Heart left ventricle (tissue), 16 donors: ENCODE measurements at regions not wholly inside any gene's neighbourhood (a gene's known extent, or its start where the extent isn't known, plus 50 kb on each side); places are given as distances from the start of the nearest gene placed in this dataset.

ENCODE experiments used
- ATAC-seq, 4 donors: fragments of 200-7000 bp; cut with Tn5 transposase; one replicate each; pipeline ENCODE4 v1.9.1; 2020 to 2022; ENCODE audit warnings: moderate library complexity in 4 of 4, mild to moderate bottlenecking in 3 of 4, moderate number of reproducible peaks in 1 of 4
- DNase-seq, 5 donors: peaks; one replicate each; pipeline ENCODE4 v3.0.0-alpha.2; 2020
- H3K27ac ChIP-seq, 12 donors: fragments of 200-600 bp; sonication (generic) in 4 of 12; one replicate each; pipeline versions ENCODE4 v1.5.0 to v1.8.0; 2016 to 2022; ENCODE audit warnings: mild to moderate bottlenecking in 2 of 12
- H3K27me3 ChIP-seq, 9 donors: fragments of 200-600 bp; sonication (generic) in 2 of 9; one replicate each; pipeline versions ENCODE4 v1.5.1 to v1.8.0; 2016 to 2022; ENCODE audit warnings: mild to moderate bottlenecking in 3 of 9
- H3K36me3 ChIP-seq, 9 donors: fragments of 200-600 bp; sonication (generic) in 2 of 9; one replicate each; pipeline versions ENCODE4 v1.5.0 to v1.8.0; 2018 to 2022; ENCODE audit warnings: mild to moderate bottlenecking in 2 of 9
- H3K4me1 ChIP-seq, 12 donors: fragments of 200-600 bp; sonication (generic) in 4 of 12; one replicate each; pipeline versions ENCODE4 v1.5.0 to v1.8.0; 2016 to 2022; ENCODE audit warnings: mild to moderate bottlenecking in 3 of 12
- H3K4me3 ChIP-seq, 12 donors: fragments of 200-600 bp; sonication (generic) in 4 of 12; one replicate each; pipeline versions ENCODE4 v1.5.0 to v1.8.0; 2017 to 2022; ENCODE audit warnings: mild to moderate bottlenecking in 9 of 12, moderate library complexity in 4 of 12
- H3K9me3 ChIP-seq, 12 donors: fragments of 200-600 bp; sonication (generic) in 4 of 12; one replicate each; pipeline versions ENCODE4 v1.5.0 to v1.8.0; 2016 to 2022; ENCODE audit warnings: mild to moderate bottlenecking in 1 of 12
- POLR2A ChIP-seq, 2 donors: fragments of 450-650 bp; IDR thresholded peaks; one replicate each; pipeline ENCODE4 v1.6.1; 2017; ENCODE audit warnings: antibody characterized with exemption in 2 of 2, mild to moderate bottlenecking in 2 of 2, moderate library complexity in 2 of 2
- WGBS, 4 donors: extraction: QIAGEN DNeasy Blood & Tissue Kit in 2 of 4; methylation state at CpG; one replicate each; pipeline versions ENCODE4 v1.1.5 to v1.1.7; 2013 to 2018; 5-methylcytosine and 5-hydroxymethylcytosine counted together
- intact Hi-C, 10 donors: fragments of 100-400 bp; cut with DNase I; formaldehyde crosslinking; loops; one replicate each; pipeline versions ENCODE4 v1.11.1 to v1.14.2; 2022
- TF ChIP-seq, protein P1 (sequence below), 12 donors: fragments of 200-600 bp; sonication (generic) in 4 of 12; IDR thresholded peaks; one replicate each; pipeline versions ENCODE4 v1.5.0 to v1.8.0; 2018 to 2022; ENCODE audit warnings: antibody characterized with exemption in 12 of 12, mild to moderate bottlenecking in 5 of 12
- donor health status: ischemic (EF 13 %, LVEDD 7.1; RV severe dilation, severe dysfunction).
- donor health status: healthy with polysubstance abuse.
- donor health status: DM: no; HTN: yes; CAD: no.
- donor health status: DM: no; HTN: no; CAD: no.
- donor health status: ischemic (EF 25% LVEDD 6.9; RV normal size, moderate dysfunction).
- donor health status: ischemic (EF 25% LVEDD 5.7; RV mildly dilated, moderate dysfunction).
- donor health status: healthy.
- donor health status: DM: yes; HTN: yes; CAD: no.
- donor health status: ischemic (EF 35%, LVEDD 5.7; RV mildly dilated, moderate dysfunction).
- donor health status: nonischemic (EF 11% LVEDD 7.7; RV severe dilation, severe dysfunction).
- donor health status: DM: yes; HTN: yes; CAD: no.
- donor health status: PGD.
- donor health status: ischemic (EF 29% LVEDD 5.4; RV normal size, mild dysfunction).
- donor health status: nonischemic (EF 23%, LVEDD 6.1; RV moderate dilation, normal function).

DNA sequence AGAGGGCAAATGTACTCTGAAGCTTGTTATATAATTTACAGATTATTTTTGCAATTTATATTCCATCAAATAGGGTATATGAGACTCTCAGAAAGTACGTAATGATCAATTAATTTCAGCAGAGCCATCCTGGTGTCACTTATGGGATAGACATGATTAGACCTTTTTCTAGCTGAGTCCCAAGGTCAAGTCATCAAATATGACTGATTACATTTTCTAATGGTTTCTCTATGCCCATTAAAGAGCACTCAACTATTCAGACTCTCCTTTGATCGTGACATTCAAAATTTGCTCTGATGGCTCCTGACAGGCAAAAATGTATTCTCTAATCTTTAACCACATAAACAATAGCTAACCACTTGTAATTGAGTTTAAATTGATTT lies 469.2 kb downstream of the COG6 start:
- WGBS, 4 donors = 94 to 98% (median 97%) methylated on average over 2 of the region's 2 CpGs
- Histone ChIP-seq H3K4me1 (peaks cover 0 to 7% (median 0%) of the 10 kb centered on the region in 12 donors), H3K27ac (no peak overlapping the region), H3K27me3 (no peaks in the 10 kb centered on the region), H3K9me3 (peaks cover 0 to 5% (median 0%) of the 10 kb centered on the region in 12 donors), H3K36me3 (no peaks in the 10 kb centered on the region), H3K4me3 (no peak overlapping the region)
- intact Hi-C loops = no loop called here
- DNase-seq (no peak), ATAC-seq (no peak)
- TF ChIP-seq POLR2A (IDR thresholded peaks at IDR 0.05) = no peak
- TF ChIP-seq, protein P1, sequence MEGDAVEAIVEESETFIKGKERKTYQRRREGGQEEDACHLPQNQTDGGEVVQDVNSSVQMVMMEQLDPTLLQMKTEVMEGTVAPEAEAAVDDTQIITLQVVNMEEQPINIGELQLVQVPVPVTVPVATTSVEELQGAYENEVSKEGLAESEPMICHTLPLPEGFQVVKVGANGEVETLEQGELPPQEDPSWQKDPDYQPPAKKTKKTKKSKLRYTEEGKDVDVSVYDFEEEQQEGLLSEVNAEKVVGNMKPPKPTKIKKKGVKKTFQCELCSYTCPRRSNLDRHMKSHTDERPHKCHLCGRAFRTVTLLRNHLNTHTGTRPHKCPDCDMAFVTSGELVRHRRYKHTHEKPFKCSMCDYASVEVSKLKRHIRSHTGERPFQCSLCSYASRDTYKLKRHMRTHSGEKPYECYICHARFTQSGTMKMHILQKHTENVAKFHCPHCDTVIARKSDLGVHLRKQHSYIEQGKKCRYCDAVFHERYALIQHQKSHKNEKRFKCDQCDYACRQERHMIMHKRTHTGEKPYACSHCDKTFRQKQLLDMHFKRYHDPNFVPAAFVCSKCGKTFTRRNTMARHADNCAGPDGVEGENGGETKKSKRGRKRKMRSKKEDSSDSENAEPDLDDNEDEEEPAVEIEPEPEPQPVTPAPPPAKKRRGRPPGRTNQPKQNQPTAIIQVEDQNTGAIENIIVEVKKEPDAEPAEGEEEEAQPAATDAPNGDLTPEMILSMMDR (IDR thresholded peaks at IDR 0.05) = no peak

DNA sequence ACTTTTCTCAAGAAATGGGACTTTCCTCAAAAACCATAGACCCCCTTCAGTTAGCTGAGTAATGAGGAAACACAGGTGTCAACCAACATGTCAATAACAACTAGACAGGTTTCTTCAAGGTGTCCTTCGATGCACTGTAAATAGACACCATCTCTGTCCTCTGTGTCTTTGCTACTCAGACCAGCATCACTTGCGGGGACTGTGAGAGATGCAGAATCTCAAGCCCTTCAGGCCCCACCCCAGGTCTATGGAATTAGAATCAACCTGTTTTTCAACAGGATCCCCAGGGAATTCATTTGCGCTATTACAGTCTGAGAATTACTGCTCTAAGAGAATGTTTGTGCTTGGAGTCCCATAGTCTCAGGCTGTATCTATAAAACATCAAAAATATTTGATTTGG lies 469.9 kb downstream of the COG6 start:
- Histone ChIP-seq H3K9me3 (no peaks in the 10 kb centered on the region), H3K4me1 (peaks cover 0 to 7% (median 0%) of the 10 kb centered on the region in 12 donors), H3K4me3 (no peak overlapping the region), H3K27me3 (no peaks in the 10 kb centered on the region), H3K27ac (no peak overlapping the region), H3K36me3 (no peaks in the 10 kb centered on the region)
- intact Hi-C loops = no loop called here
- ATAC-seq (no peak), DNase-seq (no peak)
- 88 to 97% (median 94%) methylated on average over 3 of the region's 3 CpGs for WGBS, 4 donors
- TF ChIP-seq, protein P1 (IDR thresholded peaks at IDR 0.05) = no peak
- no peak for TF ChIP-seq POLR2A (IDR thresholded peaks at IDR 0.05)

DNA sequence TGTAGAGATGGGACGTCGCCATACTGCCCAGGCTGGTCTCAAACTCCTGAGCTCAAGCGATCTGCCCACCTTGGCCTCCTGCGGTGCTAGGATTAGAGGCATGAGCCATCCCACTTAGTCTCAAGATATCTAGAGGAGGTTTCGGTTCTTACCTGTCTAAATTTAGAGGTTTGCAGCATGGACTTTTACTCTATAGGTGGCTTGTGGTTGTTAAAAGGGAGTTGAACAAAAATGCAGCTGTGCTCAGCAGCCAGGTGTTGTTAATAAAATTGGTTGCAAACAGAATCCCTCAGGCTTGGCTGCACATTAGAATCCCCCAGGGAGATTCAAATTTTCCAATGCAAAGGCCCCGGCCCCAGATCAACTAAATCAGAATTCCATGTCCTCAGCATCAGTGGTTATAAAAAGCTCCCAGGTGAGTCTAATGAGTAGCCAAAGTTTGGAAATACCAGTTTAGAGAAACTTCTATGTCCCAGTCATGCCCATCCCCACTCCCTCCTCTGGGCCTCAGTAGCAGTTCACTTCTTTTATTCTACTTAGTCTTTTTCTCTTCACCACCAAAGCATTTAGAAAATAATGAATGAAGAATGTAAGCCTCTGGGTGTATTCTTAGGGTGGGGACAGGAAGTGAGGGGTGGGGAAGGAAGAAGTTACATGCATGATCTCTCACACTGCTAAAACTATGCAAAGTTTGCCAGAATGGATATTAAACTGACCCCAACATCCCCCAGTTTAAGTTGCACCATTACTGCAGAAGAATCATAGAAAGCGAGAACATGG lies 471.0 kb downstream of the COG6 start:
- WGBS, 4 donors = 93 to 95% (median 93%) methylated on average over 7 of the region's 7 CpGs
- Histone ChIP-seq H3K4me1 (peaks cover 0 to 7% (median 0%) of the 10 kb centered on the region in 12 donors), H3K9me3 (no peaks in the 10 kb centered on the region), H3K27me3 (no peaks in the 10 kb centered on the region), H3K4me3 (no peak overlapping the region), H3K36me3 (no peaks in the 10 kb centered on the region), H3K27ac (no peak overlapping the region)
- TF ChIP-seq POLR2A (IDR thresholded peaks at IDR 0.05) = no peak
- TF ChIP-seq, protein P1 (IDR thresholded peaks at IDR 0.05) = no peak
- ATAC-seq (no peak), DNase-seq (no peak)
- intact Hi-C loops = loop anchor here in 1 of 10 donors (2.0 kb wide), 1 partner anchor 40 kb away; no protein-coding TSS in a partner anchor

DNA sequence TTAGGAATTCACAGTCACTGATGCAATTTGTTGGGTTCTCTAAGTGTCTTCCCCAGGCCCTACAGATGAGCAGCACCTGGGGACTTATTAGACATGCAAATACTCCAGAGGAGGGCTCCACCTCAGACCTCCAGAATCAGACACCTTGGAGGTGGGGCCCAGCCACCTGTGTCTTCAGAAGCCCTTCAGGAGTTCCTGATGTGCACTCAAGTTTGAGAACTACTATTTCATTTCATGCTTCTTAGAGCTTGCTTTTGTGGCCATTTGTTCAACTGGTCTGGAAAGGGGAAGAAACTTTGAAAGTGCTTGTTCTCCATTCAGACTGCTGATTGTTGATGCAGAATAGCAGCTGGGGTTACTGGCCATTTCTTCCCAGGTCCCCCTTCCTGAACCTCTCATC lies 472.0 kb downstream of the COG6 start:
- Histone ChIP-seq H3K4me3 (no peak overlapping the region), H3K9me3 (no peaks in the 10 kb centered on the region), H3K36me3 (no peaks in the 10 kb centered on the region), H3K27ac (no peak overlapping the region), H3K4me1 (peaks cover 0 to 7% (median 0%) of the 10 kb centered on the region in 12 donors), H3K27me3 (no peaks in the 10 kb centered on the region)
- DNase-seq (no peak), ATAC-seq (no peak)
- intact Hi-C loops = loop anchor here in 1 of 10 donors (2.0 kb wide), 1 partner anchor 39 kb away; no protein-coding TSS in a partner anchor
- TF ChIP-seq, protein P1 (IDR thresholded peaks at IDR 0.05) = no peak
- no peak for TF ChIP-seq POLR2A (IDR thresholded peaks at IDR 0.05)
